Stimulated activated CD8-positive, alpha-beta memory T cell treated with anti-CD3 and anti-CD28 coated beads, Interleukin-2, amount 100 ng/mL, for 48 hours (primary cell): ENCODE measurements at regions not wholly inside any gene's neighbourhood (a gene's known extent, or its start where the extent isn't known, plus 50 kb on each side); places are given as distances from the start of the nearest gene placed in this dataset.

Experiments
- DNase-seq, 2 donors: peaks; one replicate each; pipeline ENCODE4 v3.0.0-alpha.2; 2020; ENCODE audit warnings: low read depth in 2 of 2

- DNase-seq = peak; percentile 8 to 25
These were observed 294.2 kb downstream of the ZNF536 start for GRCh38 chr19:30666301-30666803.

- DNase-seq = no peak
These were observed 293.3 kb downstream of the ZNF536 start for GRCh38 chr19:30665449-30665848.

- DNase-seq = no peak
These were observed 291.5 kb downstream of the ZNF536 start for GRCh38 chr19:30663611-30664174.

- no peak for DNase-seq
These were observed 290.2 kb downstream of the ZNF536 start for GRCh38 chr19:30662211-30662861.

- no peak for DNase-seq
These were observed 287.5 kb downstream of the ZNF536 start for GRCh38 chr19:30659638-30660037.

- no peak for DNase-seq
These were observed 284.4 kb downstream of the ZNF536 start for GRCh38 chr19:30656520-30657100.

- DNase-seq = no peak
These were observed 281.6 kb downstream of the ZNF536 start for GRCh38 chr19:30653646-30654386.

- no peak for DNase-seq
These were observed 280.6 kb downstream of the ZNF536 start for GRCh38 chr19:30652751-30653150.

GRCh38 chr19:30651691-30652090, 279.5 kb downstream of the ZNF536 start:
- no peak for DNase-seq

GRCh38 chr19:30651066-30651465, 278.9 kb downstream of the ZNF536 start:
- no peak for DNase-seq

- no peak for DNase-seq
These were observed 277.9 kb downstream of the ZNF536 start for GRCh38 chr19:30649934-30650614.

GRCh38 chr19:30648866-30649862, 277.0 kb downstream of the ZNF536 start:
- DNase-seq = no peak

- DNase-seq = no peak
These were observed 275.9 kb downstream of the ZNF536 start for GRCh38 chr19:30647891-30648720.

- DNase-seq = no peak
These were observed 274.6 kb downstream of the ZNF536 start for GRCh38 chr19:30646806-30647205.

GRCh38 chr19:30645946-30646577, 273.9 kb downstream of the ZNF536 start:
- DNase-seq = no peak

- DNase-seq = no peak
These were observed 268.2 kb downstream of the ZNF536 start for GRCh38 chr19:30640252-30640965.

GRCh38 chr19:30638889-30639288, 266.7 kb downstream of the ZNF536 start:
- no peak for DNase-seq

- DNase-seq = no peak
These were observed 265.7 kb downstream of the ZNF536 start for GRCh38 chr19:30637926-30638325.
